Activated CD8-positive, alpha-beta memory T cell treated with anti-CD3 and anti-CD28 coated beads for 1 hour (primary cell): ENCODE measurements at regions not wholly inside any gene's neighbourhood (a gene's known extent, or its start where the extent isn't known, plus 50 kb on each side); places are given as distances from the start of the nearest gene placed in this dataset.

Experiments used
- DNase-seq, 2 donors: peaks; one replicate each; pipeline ENCODE4 v3.0.0-alpha.2; 2020; ENCODE audit warnings: low read depth in 1 of 2; ENCODE audit errors: extremely low read depth in 1 of 2

DNA sequence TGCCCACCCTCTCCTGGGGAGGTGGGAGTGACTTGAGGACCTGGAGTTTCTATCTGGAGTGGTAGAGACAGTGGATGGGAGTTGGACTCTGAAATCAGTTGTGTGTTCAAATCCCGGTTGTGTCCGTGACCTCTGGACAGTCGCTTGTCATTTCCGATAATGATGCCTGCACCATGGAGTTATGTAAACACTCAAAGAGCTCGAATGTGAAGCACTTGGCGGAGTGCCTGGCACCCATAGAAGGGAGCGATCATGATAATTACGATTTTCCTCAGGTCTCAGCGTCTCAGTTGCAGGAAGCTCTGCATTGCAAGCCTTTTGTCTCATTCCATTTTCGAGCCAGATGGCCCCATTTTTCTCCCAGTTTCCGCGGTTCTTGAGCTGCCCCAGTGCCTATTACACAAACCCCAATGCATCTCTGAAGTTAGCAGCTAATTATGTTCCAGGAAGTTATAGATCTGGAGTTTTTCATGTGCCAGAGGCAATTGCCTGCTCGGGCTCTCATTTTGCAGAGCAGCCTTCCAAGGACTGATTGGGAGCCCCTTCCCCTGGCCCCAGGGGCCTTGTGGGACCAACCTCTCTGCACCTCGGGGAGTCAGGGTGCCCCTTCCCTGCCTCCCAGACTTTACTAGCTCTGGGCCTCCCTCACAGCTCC, 175.5 kb upstream of the MVB12B start:
- DNase-seq: no peak

DNA sequence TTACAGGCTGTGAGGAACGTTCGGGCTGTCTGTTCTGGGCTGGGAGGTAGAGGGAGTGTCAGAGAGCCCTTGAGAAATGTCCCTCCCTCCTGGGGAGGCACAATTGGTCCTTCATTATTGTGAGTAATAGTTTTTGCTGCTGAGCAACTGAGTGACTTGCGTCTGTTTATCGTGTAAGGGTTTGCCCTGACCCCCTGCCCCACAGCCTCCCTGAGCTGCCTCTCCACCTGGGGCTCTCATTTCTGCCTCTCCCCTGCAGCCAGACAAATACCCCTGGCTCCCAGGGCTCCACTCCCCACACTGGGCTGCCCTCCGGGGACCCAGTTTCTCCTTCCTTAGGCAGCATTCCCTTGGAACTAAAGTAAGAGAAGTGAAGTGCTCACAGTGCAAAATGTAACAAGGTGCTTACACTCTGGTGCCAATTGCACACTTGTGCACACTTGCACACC, 174.9 kb upstream of the MVB12B start:
- DNase-seq: no peak

DNA sequence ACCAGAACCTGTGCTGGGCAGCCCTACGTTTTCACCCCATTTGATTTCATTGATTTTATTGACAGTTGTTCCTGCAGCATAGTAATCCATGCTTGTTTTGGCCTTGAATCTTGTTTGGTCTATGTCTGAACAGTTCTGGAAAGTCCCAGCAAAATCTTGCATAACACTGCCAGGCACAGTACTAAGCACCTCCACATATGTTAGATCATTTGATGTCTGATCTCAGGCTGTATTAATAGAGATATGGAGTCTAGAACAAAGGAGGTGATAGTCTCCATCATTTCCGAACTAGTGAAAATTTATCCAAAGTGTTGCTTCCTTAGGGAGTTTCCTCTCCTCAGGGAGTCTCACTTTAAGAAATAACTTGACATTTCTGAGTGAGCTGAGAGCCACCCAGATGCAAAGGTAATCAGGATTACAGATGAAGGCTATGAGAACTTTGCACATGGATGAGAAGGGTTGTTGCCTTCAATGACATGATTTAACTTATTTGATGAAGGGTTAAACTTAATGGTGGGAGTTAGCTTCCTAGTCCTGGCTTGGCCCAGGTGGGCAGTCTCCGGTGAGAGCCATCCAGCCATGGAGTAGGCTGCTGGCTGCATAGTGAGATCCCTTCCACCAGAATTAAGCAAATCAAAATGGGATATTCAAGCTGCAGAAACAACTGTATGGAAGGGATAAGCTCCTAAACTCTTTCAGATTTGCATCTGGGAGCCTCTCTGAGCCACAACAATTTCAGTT, 173.8 kb upstream of the MVB12B start:
- DNase-seq: no peak

DNA sequence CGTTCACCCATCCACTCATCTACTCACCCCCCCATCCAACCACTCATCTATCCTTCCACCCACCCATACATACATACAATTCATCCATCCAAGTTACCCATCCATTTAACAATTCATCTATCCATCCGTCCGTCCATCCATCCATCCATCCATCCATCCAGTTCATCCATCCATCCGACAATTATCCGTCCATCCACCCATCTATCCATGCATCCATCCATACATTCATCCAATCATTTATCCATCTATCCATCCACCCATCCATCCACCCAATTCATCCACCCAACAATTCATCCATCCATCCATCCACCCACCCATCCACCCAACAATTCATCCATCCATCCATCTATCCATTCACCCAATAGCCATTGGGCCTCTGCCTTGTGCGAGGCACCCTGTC, 173.2 kb upstream of the MVB12B start:
- no peak for DNase-seq

DNA sequence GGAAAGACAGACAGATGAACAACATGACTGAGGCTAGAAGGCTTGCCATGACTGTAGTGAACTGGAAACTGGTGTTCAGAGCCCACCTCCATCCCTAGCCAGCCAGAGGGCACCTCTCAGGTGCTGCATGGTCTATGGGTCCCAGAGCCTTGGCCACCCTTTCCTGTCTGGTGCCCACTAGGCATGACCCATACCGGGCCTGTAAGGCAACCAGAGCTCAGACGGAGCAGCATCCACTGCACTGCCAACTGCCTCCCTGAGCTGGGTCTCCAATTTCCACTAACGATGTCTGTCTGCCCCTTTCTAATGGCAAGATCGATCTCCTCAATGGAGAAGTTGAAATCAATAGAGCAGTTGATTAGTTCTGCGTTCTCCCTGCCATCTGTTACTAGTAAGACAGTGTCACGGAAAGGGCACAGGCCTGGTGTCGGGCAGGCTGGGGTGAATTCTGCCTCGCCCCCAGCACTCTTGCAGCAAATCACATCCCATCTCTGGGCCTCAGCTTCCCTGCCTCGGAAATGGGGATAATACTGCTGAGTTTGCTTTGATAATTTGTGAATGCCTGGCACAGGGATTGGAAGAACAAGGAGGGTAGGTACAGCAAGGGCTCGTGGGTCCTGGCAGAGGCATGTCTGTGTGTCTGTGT, 172.3 kb upstream of the MVB12B start:
- DNase-seq: no peak

DNA sequence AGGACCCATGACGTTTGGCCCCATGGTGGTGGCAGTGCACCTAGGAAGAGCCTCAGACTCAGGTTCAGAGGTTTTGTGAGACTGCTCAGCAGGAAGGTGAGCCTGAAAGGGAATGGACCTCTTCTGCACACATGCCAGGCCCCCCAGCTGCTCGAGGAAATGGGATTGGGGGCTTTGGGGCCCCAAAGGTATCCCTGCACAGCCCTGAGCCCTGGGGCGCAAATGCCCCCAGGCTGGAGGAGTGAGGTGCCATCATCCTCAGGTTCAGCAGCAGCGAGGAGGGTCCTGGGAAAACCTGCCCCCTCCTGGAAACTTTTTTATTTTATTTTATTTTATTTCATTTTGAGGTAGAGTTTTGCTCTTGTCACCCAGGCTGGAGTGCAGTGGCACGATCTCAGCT, 171.8 kb upstream of the MVB12B start:
- DNase-seq: no peak

DNA sequence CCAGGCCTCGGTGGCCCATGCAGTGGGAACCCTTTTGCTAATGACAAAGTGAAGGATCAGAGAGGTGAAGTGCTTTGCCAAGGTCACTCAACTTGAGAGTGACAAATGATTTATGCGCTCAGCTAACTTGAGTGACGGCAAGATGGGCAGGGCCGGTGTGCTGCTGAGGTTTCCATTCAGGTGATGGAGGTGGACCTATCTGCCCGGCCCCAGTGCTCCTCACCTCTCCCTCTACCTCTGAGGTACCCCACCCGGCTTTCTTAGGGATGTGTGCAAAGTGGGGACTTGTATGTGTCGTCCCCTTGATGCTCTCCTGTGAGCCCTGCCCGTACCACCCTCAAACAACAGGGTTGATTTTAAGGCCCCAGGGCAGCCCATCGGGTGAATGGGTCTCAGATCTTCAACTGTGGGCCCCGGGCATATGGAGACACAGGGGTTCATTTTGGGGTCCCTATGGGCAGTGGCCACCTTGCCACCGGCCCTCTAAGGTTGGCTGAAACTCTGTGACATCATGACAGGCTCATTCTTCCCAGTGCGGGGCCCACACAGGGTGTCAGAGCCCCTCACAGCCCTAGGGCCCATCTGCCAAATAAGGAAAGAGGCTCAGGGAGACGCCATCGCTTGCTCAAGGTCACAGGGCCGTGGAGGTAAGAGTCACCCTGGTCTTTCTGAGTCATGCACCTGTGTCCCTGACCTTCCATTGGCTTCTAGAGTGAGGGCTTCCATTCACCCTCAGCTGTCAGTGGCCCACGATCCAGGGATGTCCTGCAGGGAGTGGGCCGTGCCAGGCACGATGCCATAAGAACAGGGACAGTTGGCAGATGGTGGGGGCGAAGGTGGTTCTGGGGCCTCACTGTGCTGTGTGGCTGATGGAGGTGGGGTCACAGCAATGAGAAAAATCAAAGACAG, 170.6 kb upstream of the MVB12B start:
- DNase-seq: no peak

DNA sequence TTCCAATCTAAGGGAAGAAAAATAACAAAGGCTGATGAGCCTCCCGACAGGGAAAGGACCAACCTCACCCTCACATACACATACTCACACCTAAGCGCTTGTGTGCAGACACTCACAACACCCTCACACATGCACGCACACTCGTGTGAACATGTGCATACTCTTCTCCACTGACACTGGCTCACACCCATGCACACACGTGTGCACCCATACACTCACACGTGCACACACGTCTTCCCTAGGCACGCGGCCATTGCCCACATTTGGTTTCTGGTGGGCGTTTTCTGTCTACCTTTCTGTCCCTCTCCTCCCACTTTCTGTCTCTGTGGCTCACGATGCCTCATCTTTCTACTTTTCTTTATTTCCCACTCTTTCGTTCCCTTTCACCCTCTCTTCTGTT, 169.7 kb upstream of the MVB12B start:
- DNase-seq: no peak

DNA sequence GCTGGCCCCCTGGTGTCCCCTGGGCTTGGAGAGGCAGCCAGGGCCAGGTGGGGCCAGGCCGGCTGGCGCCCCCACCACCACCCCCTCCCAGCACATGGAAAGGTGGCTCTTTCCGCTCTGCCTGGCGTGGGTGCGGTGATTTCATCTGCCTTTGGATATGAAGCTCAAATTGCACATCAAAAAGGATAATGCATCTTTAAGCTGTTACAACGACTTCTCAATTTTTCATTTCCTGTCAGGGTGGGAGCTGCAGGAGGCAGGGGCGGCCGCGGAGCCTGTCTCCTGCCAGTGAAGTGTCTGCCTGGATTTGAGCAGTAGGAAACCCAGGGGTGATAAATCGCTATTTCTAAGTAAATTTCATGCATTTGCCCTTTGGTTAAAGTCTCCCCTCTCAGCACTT, 169.2 kb upstream of the MVB12B start:
- no peak for DNase-seq

DNA sequence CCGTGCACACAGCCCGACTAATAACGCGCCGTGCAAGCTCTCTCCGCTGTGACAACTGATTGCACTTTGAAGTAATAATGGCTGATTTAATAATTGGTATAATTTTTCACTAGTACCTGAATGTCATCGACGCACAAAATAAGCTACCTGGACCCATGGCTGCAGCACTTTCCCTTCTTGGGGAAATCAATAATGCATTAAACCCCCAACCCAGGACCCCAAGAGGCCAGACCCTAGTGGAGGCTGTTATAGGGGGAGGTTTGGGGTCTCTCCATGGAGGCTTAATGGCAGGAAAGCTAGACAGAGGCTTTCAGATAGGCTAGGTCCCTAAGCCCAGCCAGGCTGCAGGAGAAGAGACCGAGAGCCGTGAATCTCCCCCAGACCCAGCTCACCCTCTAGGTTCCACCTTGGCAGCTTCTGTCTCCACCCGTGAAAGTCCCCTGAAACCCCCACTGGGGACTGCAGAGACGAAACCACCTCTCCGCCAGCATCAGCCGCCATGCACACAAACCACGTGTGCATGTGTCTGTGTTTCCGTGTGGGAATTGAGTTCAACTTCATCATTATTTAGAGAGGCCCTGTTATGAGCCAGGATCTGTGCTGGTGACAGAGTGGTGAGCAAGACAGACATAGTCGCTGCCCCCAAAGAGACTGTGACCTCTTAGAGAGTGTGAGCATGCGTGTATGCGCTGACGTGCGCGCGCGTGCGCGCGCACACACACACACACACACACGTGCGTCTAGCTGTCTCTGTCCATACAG, 168.6 kb upstream of the MVB12B start:
- DNase-seq: no peak

DNA sequence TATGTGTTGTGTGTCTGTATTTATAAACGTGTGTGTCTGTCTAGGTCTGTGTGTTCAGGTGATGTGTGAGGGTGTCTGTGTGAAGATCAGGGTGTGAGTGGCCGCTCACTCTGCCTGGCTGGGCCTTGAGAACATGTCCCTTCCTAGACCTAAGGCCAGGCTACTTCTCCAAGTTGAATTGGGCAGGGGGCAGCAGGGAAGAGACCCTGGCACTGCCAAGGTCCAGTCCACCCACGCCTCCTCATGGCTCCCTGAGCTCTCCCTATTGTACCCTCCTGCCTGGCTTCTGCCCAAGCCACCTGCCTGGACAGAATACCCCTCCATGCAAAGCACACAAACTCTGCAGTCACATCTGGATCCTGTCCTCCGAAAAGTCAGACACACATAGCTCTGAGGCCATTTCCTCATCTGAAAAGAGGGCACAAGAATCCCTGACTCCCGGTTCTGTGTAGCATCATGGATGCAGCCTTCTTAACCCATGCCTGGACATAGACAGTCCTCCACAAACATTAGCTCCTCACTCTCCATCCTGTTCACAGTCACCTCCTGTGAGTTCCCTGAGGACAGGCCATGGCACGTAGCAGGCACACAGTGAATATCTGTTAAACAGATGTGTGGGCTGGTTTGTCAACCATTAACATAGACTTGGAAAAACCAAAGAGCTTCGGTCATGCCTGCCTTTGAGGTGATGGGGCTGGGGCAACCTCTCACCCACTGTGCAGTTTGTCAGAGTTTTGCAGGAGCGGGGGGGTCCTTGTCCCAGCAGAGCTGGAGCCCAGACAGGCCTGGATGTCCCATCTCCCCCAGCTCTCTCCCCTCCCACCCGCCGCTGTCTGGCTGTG, 167.8 kb upstream of the MVB12B start:
- no peak for DNase-seq

DNA sequence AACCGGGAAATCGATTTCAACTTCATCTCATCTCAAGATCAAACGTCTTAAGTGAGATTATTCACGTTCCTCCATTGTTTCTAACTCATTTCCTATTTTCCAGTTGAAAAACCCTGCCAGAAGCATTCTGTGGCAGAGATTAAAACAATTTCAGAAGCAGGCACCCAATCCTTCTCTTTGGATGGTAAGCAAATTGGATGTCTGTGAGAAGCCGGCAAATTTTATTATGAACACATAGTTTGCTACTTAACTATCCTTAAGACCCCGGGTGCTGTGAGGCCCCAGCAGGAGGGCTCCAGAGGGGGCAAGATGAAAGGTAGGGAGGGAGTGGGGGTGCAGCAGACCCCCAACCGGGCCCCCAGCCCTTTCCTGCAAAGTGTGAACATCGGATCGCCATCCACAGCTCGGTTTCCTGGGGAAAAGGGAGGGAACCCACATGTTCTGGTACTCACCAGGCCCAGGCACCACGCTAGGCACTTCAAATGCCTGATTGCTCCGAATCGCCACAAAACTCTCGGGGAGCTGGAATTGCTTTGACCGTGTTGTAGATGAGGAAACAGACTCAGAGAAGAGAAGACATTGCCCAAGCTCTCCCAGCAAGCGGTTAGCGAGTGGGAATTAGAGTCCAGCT, 167.1 kb upstream of the MVB12B start:
- no peak for DNase-seq

DNA sequence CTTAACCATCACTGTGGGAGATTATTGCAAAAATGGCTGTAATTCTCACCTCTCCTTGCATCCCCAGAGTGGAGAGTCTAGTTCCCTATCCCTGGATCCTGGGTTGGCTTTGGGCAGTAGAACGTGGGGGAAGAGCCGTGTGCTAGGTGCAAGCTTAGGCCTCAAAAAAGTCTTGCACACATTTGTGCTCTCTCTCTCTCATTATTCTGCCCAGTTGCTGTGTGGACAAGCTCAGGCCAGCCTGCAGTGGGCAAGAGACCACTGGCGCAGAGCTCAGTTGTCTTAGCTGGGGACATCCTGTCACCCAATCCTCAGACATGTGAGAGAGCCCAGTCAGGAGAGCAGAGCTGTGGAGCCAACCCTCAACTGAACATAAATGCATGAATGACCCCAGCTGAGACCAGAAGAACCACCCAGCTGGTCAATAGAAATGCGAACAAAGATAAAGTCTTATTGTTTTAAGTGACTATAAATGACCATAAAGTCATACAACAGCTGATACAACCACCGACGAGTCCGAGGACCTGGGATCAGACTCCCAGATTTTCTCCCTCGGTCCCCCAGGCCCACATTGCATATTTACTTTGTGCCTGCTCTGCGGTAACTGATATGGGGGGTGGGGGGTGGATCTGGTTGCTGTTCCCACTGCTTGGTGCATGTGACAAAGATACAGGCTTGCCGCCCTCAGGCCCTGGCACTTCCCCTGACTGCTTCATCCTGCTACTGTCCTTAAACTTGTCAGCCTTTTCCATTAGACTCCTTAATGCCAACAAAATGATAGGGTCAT, 166.4 kb upstream of the MVB12B start:
- no peak for DNase-seq

DNA sequence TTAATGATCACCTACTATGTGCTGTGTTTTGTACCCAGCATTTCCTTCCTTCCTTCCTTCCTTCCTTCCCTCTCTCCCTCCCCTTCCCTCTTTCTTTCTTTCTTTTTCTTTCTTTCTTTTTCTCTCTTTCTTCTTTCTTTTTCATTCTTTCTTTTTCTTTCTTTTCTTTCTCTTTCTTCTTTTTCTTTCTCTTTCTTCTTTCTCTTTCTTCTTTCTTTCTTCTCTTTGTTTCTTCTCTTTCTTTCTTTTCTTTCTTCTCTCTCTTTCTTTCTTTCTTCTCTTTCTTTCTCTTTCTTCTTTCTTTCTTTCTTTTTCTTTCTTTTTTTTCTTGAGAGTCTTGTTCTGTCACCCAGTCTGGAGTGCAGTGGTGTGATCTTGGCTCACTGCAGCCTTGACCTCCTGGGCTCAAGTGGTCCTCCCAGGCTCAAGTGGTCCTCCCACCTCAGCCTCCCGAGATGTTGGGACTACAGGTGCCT, 165.7 kb upstream of the MVB12B start:
- DNase-seq: no peak

DNA sequence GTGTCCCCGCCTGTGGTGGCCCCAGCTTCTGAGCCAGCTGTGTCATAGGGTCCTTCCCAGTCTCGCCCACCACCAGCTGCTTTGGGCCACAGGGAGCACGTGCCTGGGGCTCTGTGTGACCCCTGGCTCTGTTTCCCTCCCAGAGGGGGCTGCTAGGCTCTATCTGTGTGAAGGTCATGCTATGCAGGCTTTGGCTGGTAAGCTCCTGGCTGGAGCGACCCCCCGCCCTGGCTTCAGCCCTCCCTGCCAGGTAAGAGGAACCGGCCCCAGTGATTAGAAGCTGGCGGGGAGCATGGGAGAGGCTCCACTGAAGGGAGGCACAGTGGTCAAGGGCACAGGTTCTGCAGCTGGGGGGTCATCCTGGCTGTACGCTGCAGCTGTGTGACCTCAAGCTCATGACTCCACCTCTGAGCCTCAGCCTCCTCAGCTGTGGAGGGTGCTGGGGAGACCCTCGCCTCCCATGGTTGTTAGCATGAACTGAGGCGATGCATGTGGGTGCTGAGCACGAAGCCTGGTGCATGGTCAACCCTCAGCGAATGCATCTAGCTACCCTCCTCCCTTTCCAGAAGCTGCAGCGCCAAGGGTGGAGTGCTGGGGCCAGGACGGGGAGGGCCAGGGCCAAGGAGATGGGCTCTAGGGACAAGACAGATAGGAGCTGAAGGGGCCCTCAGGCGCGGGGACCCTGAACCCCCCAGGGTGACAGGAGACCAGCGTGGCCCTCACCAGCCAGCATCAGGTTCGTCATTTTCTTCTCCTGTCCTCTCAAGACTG, 163.8 kb upstream of the MVB12B start:
- no peak for DNase-seq

DNA sequence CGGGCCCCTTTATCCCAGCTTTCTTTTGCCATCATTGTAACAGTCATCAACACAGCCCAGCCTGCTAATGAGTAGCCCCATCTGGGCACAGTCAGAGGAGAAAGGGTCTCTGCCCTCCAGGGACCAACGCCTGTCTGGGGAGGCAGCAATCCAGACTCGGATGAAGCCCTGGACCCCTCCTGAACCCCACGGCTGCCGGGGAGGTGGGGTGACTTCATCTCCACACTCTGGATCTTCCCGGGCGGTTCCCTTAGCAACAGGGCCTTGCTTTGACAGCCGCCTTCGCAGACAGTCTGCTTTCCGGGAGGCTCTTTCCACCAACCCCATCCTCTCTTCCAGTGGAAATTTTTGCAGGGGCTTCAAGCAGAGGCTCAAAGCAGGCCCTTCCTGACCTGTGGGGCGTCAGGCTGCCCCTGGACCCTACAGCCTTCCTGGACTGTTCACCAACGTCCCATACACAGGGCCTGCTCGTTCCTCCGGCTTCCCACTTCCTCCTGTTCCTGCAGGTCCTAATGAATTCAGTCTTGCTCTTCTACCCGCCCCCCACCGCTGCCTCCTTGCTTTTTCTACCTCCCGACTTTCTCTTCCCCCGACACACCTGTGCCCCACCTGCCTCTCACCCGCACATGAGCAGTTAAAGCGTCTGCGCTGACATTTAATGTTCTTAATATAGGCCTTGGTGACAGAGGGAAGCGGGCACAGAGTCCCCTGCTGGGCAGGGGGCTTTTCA, 161.7 kb upstream of the MVB12B start:
- DNase-seq: no peak

DNA sequence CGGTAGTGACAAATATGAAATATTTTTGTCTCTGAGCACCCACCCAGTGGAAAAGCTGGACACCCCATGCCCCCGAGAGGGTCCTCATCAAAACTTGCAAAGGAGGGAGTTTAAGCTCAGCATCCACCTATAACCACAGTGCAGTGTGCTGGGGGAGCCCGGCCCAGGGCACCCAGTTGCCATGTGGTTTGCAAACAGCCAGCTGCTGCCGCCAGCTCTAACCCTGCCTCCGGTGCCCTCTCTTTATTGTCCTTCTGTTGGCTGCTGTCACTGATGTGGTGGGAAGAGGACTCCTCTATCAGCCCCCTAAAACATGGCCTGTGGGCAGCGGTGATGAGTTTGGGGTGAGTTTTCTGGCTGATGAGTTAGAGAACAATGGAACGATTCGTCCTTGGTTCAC, 160.9 kb upstream of the MVB12B start:
- DNase-seq: no peak
